NB4 (cell line): ENCODE measurements at regions not wholly inside any gene's neighbourhood (a gene's known extent, or its start where the extent isn't known, plus 50 kb on each side); places are given as distances from the start of the nearest gene placed in this dataset.
A peak's percentile ranks its signal among the peaks of the same experiment; 100 is the strongest.

ENCODE experiments used
- DNase-seq: peaks from one replicate; pipeline ENCODE4 v3.0.0; 2010; ENCODE audit warnings: low read depth
- H3K4me3 ChIP-seq: one replicate; pipeline ENCODE4 v1.5.1; 2011; ENCODE audit warnings: mild to moderate bottlenecking, low read depth, low read length, moderate library complexity
- CTCF ChIP-seq: IDR thresholded peaks from one replicate; pipeline ENCODE4 v1.5.1; 2012; ENCODE audit warnings: low read depth, low read length
- MAX ChIP-seq: IDR thresholded peaks from 2 replicates; pipeline ENCODE4 v1.6.1; 2011; ENCODE audit warnings: low read depth, low read length
- MYC ChIP-seq: IDR thresholded peaks from 2 replicates; pipeline ENCODE4 v1.6.1; 2011; ENCODE audit warnings: low read depth, low read length
- POLR2A ChIP-seq: IDR thresholded peaks from 2 replicates; pipeline ENCODE4 v1.6.1; 2011; ENCODE audit warnings: mild to moderate bottlenecking; ENCODE audit not compliant: insufficient read length; ENCODE audit errors: extremely low read depth

- DNase-seq, result no peak
- TF ChIP-seq POLR2A (no peak), MAX (no peak), MYC (no peak), CTCF (no peak)
- no peak overlapping the region for H3K4me3 ChIP-seq
Observed at GRCh38 chr16:82363026-82363816, 193.2 kb upstream of the MPHOSPH6 start.

- no peak for TF ChIP-seq POLR2A
- no peak for TF ChIP-seq MYC
- TF ChIP-seq MAX, result no peak
- no peak for TF ChIP-seq CTCF
- DNase-seq, result no peak
Observed at GRCh38 chr16:82361885-82362284, 191.9 kb upstream of the MPHOSPH6 start.

GRCh38 chr16:82360024-82360783, 190.2 kb upstream of the MPHOSPH6 start:
- peak; percentile 12 for DNase-seq
- TF ChIP-seq POLR2A, result no peak
- no peak for TF ChIP-seq MAX

More at GRCh38 chr16:82361885-82362284, 191.9 kb upstream of the MPHOSPH6 start:
- no peak overlapping the region for H3K4me3 ChIP-seq

GRCh38 chr16:82358606-82359221, 188.7 kb upstream of the MPHOSPH6 start:
- no peak overlapping the region for H3K4me3 ChIP-seq
- TF ChIP-seq CTCF (no peak), MAX (no peak), POLR2A (no peak), MYC (no peak)
- no peak for DNase-seq

More at GRCh38 chr16:82360024-82360783, 190.2 kb upstream of the MPHOSPH6 start:
- H3K4me3 ChIP-seq, result no peak overlapping the region

- H3K4me3 ChIP-seq, result no peak overlapping the region
- TF ChIP-seq CTCF, result no peak
- no peak for TF ChIP-seq MYC
- DNase-seq, result no peak
Observed at GRCh38 chr16:82358161-82358560, 188.1 kb upstream of the MPHOSPH6 start.

DNA sequence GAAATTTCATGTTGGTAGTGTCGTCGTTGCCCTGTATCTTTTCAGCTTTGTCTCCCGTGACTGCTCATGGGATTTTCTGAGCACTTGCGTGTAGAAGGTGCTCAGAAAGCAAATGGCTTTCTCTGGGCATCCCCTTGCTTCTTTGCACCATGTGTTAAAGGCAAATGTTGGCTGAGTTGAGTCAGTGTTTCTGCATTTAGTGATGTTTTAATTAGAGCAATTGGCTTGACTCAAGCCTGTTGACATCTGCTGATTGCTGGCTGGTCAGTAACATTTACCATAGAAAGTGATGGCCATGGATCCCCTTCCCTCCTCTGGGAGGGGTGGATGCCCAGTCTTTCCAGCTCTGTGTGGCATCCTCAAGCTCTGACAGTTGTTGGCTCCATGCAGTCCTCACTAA, 187.2 kb upstream of the MPHOSPH6 start:
- DNase-seq, result no peak
- no peak for TF ChIP-seq MYC
- TF ChIP-seq POLR2A, result no peak
- no peak for TF ChIP-seq MAX
- TF ChIP-seq CTCF, result no peak
- no peak overlapping the region for H3K4me3 ChIP-seq
